H9 (cell line): ENCODE measurements at regions not wholly inside any gene's neighbourhood (a gene's known extent, or its start where the extent isn't known, plus 50 kb on each side); places are given as distances from the start of the nearest gene placed in this dataset.

ENCODE experiments used
- DNase-seq: peaks from one replicate; pipeline ENCODE4 v3.0.0-alpha.2; 2017
- H2AFZ ChIP-seq: one replicate; pipeline ENCODE4 v1.6.1; 2013; ENCODE audit warnings: mild to moderate bottlenecking, low read length, control low read depth, moderate library complexity
- H2AK5ac ChIP-seq: 2 replicates; pipeline ENCODE4 v1.6.1; 2013; ENCODE audit warnings: low read length, control low read depth, mixed read lengths; ENCODE audit not compliant: insufficient read length
- H2BK120ac ChIP-seq: one replicate; pipeline ENCODE4 v1.6.1; 2013; ENCODE audit warnings: low read depth, mild to moderate bottlenecking, low read length, control low read depth, inconsistent platforms; ENCODE audit not compliant: poor library complexity, severe bottlenecking
- H2BK12ac ChIP-seq: 2 replicates; pipeline ENCODE4 v1.6.1; 2013; ENCODE audit warnings: low read length, control low read depth, mixed read lengths, low read depth; ENCODE audit not compliant: insufficient read length
- H2BK15ac ChIP-seq: 2 replicates; pipeline ENCODE4 v1.6.1; 2013; ENCODE audit warnings: low read depth, low read length, control low read depth
- H2BK20ac ChIP-seq: one replicate; pipeline ENCODE4 v1.6.1; 2013; ENCODE audit warnings: low read depth, mild to moderate bottlenecking, low read length, control low read depth, inconsistent platforms; ENCODE audit not compliant: poor library complexity, severe bottlenecking
- H2BK5ac ChIP-seq: 2 replicates; pipeline ENCODE4 v1.6.1; 2013; ENCODE audit warnings: low read length, control low read depth, mixed read lengths; ENCODE audit not compliant: insufficient read length
- H3K14ac ChIP-seq: 2 replicates; pipeline ENCODE4 v1.6.1; 2013; ENCODE audit warnings: low read length, control low read depth; ENCODE audit not compliant: insufficient read depth
- H3K18ac ChIP-seq: 2 replicates; pipeline ENCODE4 v1.6.1; 2013; ENCODE audit warnings: low read depth, mild to moderate bottlenecking, mixed read lengths, low read length, control low read depth; ENCODE audit not compliant: insufficient read length
- H3K23ac ChIP-seq: 2 replicates; pipeline ENCODE4 v1.6.1; 2013; ENCODE audit warnings: low read length, control low read depth, mixed read lengths, low read depth; ENCODE audit not compliant: insufficient read length
- H3K23me2 ChIP-seq: 2 replicates; pipeline ENCODE4 v1.6.1; 2013; ENCODE audit warnings: low read depth, mild to moderate bottlenecking, mixed read lengths, low read length, control low read depth; ENCODE audit not compliant: insufficient read length, poor library complexity, severe bottlenecking
- H3K27ac ChIP-seq: 2 replicates; pipeline ENCODE4 v1.5.1; 2013; ENCODE audit warnings: low read length, control low read depth, mixed read lengths, low read depth; ENCODE audit not compliant: insufficient read length
- H3K27me3 ChIP-seq: 2 replicates; pipeline ENCODE4 v1.6.1; 2013; ENCODE audit warnings: low read length, control low read depth, inconsistent platforms; ENCODE audit not compliant: insufficient read depth
- H3K4ac ChIP-seq: 2 replicates; pipeline ENCODE4 v1.6.1; 2013; ENCODE audit warnings: low read depth, mild to moderate bottlenecking, control low read depth, inconsistent platforms, low read length, moderate library complexity
- H3K4me1 ChIP-seq: 2 replicates; pipeline ENCODE4 v1.6.1; 2013; ENCODE audit warnings: low read length, control low read depth, inconsistent platforms; ENCODE audit not compliant: insufficient read depth
- H3K4me2 ChIP-seq: 2 replicates; pipeline ENCODE4 v1.6.1; 2013; ENCODE audit warnings: low read length, control low read depth, mixed read lengths; ENCODE audit not compliant: insufficient read length, insufficient read depth
- H3K56ac ChIP-seq: 2 replicates; pipeline ENCODE4 v1.6.1; 2013; ENCODE audit warnings: low read depth, mild to moderate bottlenecking, mixed read lengths, low read length, control low read depth; ENCODE audit not compliant: insufficient read length
- H3K79me1 ChIP-seq: 2 replicates; pipeline ENCODE4 v1.6.1; 2013; ENCODE audit warnings: low read depth, mild to moderate bottlenecking, moderate library complexity, low read length, control low read depth, inconsistent platforms; ENCODE audit not compliant: insufficient read depth, poor library complexity, severe bottlenecking
- H3K79me2 ChIP-seq: 2 replicates; pipeline ENCODE4 v1.6.1; 2013; ENCODE audit warnings: low read length, control low read depth, inconsistent platforms; ENCODE audit not compliant: insufficient read depth
- H3K9ac ChIP-seq: 2 replicates; pipeline ENCODE4 v1.6.1; 2013; ENCODE audit warnings: low read length, control low read depth, mixed read lengths; ENCODE audit not compliant: insufficient read length; ENCODE audit errors: extremely low read depth
- H3K9me3 ChIP-seq: one replicate; pipeline ENCODE4 v1.6.1; 2013; ENCODE audit warnings: low read depth, low read length, inconsistent platforms; ENCODE audit not compliant: control insufficient read depth
- H3T11ph ChIP-seq: one replicate; pipeline ENCODE4 v1.6.1; 2013; ENCODE audit warnings: mild to moderate bottlenecking, low read length, control low read depth, inconsistent platforms
- H4K20me1 ChIP-seq: one replicate; pipeline ENCODE4 v1.6.1; 2013; ENCODE audit not compliant: control insufficient read depth, insufficient read length, insufficient read depth
- H4K5ac ChIP-seq: 2 replicates; pipeline ENCODE4 v1.6.1; 2013; ENCODE audit warnings: low read depth, mild to moderate bottlenecking, mixed read lengths, low read length, control low read depth; ENCODE audit not compliant: insufficient read length
- H4K8ac ChIP-seq: replicated peaks from 2 replicates; pipeline ENCODE4 v1.6.1; 2013; ENCODE audit warnings: low read length, control low read depth, mixed read lengths, low read depth; ENCODE audit not compliant: insufficient read length
- H4K91ac ChIP-seq: 2 replicates; pipeline ENCODE4 v1.6.1; 2013; ENCODE audit warnings: low read depth, mild to moderate bottlenecking, moderate library complexity, mixed read lengths, low read length, control low read depth; ENCODE audit not compliant: insufficient read length
- H3K27ac Mint-ChIP-seq, 3 experiments: 2 replicates in 2 of 3; 3 replicates in 1 of 3; pipeline ENCODE4 v1.8.0; 2020 to 2021; ENCODE audit warnings: mixed read lengths in 3 of 3, mild to moderate bottlenecking in 1 of 3, moderate library complexity in 1 of 3
- H3K27me3 Mint-ChIP-seq: 2 replicates; pipeline ENCODE4 v1.8.0; 2021; ENCODE audit warnings: low read depth, mild to moderate bottlenecking, moderate library complexity, mixed read lengths
- H3K36me3 Mint-ChIP-seq, 3 experiments: 2 replicates in 2 of 3; 3 replicates in 1 of 3; pipeline ENCODE4 v1.8.0; 2020 to 2021; ENCODE audit warnings: low read depth in 3 of 3, mixed read lengths in 3 of 3; ENCODE audit not compliant: insufficient read depth in 1 of 3
- H3K4me1 Mint-ChIP-seq, 2 experiments: 2 replicates each; pipeline ENCODE4 v1.8.0; 2020; ENCODE audit warnings: mixed read lengths in 2 of 2
- H3K4me3 Mint-ChIP-seq, 2 experiments: 2 replicates in 1 of 2; 3 replicates in 1 of 2; pipeline ENCODE4 v1.8.0; 2020 to 2021; ENCODE audit warnings: mild to moderate bottlenecking in 2 of 2, mixed read lengths in 2 of 2, moderate library complexity in 1 of 2
- H3K9me3 Mint-ChIP-seq, 2 experiments: 2 replicates in 1 of 2; 3 replicates in 1 of 2; pipeline ENCODE4 v1.8.0; 2020; ENCODE audit warnings: mild to moderate bottlenecking in 2 of 2, mixed read lengths in 2 of 2, moderate library complexity in 1 of 2
- WGBS: extraction: QIAGEN DNeasy Blood & Tissue Kit; methylation state at CpG from one replicate; pipeline ENCODE4 v1.1.7; 2013; ENCODE audit warnings: missing lambda C conversion rate, low lambda C conversion rate, mixed read lengths; ENCODE audit not compliant: insufficient read length; ENCODE audit errors: extremely low coverage; 5-methylcytosine and 5-hydroxymethylcytosine counted together
- TF ChIP-seq, protein P1 (sequence below): fragments of 200-600 bp; sonication (generic); conservative IDR thresholded peaks from 3 replicates; pipeline ENCODE4 v1.8.0; 2021; ENCODE audit warnings: antibody characterized with exemption, mild to moderate bottlenecking

DNA sequence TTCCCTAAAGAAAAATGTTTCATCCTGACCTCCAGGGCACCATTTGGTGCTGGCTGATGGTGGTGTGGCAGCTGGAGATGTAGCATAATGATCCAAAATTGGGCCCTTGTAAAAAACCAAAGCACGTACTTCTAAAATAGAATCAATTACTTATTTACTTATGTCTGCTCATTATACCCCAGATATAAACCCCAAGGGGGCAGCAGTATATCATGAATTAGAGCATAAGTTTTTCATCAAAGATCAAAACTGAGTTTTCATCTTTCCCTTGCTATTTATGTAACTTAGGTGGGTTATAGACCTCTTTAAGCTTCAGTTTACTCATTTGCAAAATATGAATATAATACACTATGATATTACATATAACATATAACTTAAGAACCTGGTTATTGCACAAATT, 241.1 kb downstream of the TACR3 start:
- Histone ChIP-seq H3K23me2 (no peaks in the 10 kb centered on the region), H3K79me1 (no peaks in the 10 kb centered on the region), H3K14ac (no peak overlapping the region), H2BK20ac (no peak overlapping the region), H3T11ph (no peak overlapping the region), H2BK12ac (no peak overlapping the region), H3K23ac (no peak overlapping the region), H2AFZ (no peak overlapping the region), H3K27ac (no peak overlapping the region), H3K4me2 (no peak overlapping the region), H3K9me3 (no peaks in the 10 kb centered on the region), H3K79me2 (no peaks in the 10 kb centered on the region), H2AK5ac (no peak overlapping the region), H4K8ac (no peak overlapping the region), H3K56ac (no peak overlapping the region), H4K91ac (no peak overlapping the region), H2BK15ac (no peak overlapping the region), H3K9ac (no peak overlapping the region), H4K20me1 (no peaks in the 10 kb centered on the region), H4K5ac (no peak overlapping the region), H2BK5ac (no peak overlapping the region), H3K4me1 (no peaks in the 10 kb centered on the region), H3K4ac (no peak overlapping the region), H3K18ac (no peak overlapping the region), H3K27me3 (no peaks in the 10 kb centered on the region), H2BK120ac (no peak overlapping the region)
- H3K9me3 Mint-ChIP-seq: no peaks in the 10 kb centered on the region
- TF ChIP-seq, protein P1, sequence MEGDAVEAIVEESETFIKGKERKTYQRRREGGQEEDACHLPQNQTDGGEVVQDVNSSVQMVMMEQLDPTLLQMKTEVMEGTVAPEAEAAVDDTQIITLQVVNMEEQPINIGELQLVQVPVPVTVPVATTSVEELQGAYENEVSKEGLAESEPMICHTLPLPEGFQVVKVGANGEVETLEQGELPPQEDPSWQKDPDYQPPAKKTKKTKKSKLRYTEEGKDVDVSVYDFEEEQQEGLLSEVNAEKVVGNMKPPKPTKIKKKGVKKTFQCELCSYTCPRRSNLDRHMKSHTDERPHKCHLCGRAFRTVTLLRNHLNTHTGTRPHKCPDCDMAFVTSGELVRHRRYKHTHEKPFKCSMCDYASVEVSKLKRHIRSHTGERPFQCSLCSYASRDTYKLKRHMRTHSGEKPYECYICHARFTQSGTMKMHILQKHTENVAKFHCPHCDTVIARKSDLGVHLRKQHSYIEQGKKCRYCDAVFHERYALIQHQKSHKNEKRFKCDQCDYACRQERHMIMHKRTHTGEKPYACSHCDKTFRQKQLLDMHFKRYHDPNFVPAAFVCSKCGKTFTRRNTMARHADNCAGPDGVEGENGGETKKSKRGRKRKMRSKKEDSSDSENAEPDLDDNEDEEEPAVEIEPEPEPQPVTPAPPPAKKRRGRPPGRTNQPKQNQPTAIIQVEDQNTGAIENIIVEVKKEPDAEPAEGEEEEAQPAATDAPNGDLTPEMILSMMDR: no peak; the same call in 2 of the 3 replicates
- H3K4me1 Mint-ChIP-seq: peaks cover 0 to 6% of the 10 kb centered on the region in 2 experiments; a peak in 2 of 4 replicates
- no peak for DNase-seq
- H3K27me3 Mint-ChIP-seq: no peaks in the 10 kb centered on the region
- H3K4me3 Mint-ChIP-seq: no peak overlapping the region
- no CpG with 5 or more reads among the region's 1 CpG for whole genome bisulfite sequencing
- no peaks in the 10 kb centered on the region; a peak in 1 of 7 replicates for H3K36me3 Mint-ChIP-seq
- H3K27ac Mint-ChIP-seq: peak overlapping the region in 2 of 3 experiments; percentile 28 to 48; a peak in 2 of 7 replicates
